HEK293 (cell line): ENCODE measurements at regions not wholly inside any gene's neighbourhood (a gene's known extent, or its start where the extent isn't known, plus 50 kb on each side); places are given as distances from the start of the nearest gene placed in this dataset.

Experiments used
- CTCF ChIA-PET: fragments of 350-600 bp; formaldehyde crosslinking; extraction: SDS; loops from one replicate; lab custom pipeline; 2021; ENCODE audit warnings: antibody characterized with exemption; lab: Yijun Ruan, JAX
- POLR2A ChIA-PET: fragments of 300-600 bp; formaldehyde crosslinking; extraction: SDS; loops from one replicate; lab custom pipeline; 2020; ENCODE audit warnings: antibody characterized with exemption, inconsistent platforms; lab: Yijun Ruan, JAX
- H3K27ac ChIP-seq: fragments of 200-500 bp; sonication (Bioruptor generic); 2 replicates; pipeline ENCODE4 v1.5.1; 2014; ENCODE audit warnings: low read depth, low read length, control low read depth, inconsistent platforms; ENCODE audit errors: extremely low read depth
- H3K36me3 ChIP-seq, 2 experiments: fragments of 200-500 bp in 1 of 2; sonication (Bioruptor generic) in 1 of 2; 1 replicate in 1 of 2; 2 replicates in 1 of 2; pipeline ENCODE4 v1.5.1; 2014 to 2017; ENCODE audit warnings: inconsistent platforms in 2 of 2, low read length in 2 of 2; ENCODE audit not compliant: control insufficient read depth in 2 of 2, insufficient read depth in 1 of 2
- H3K4me1 ChIP-seq: fragments of 200-500 bp; sonication (Bioruptor generic); 2 replicates; pipeline ENCODE4 v1.5.1; 2014; ENCODE audit warnings: mild to moderate bottlenecking, low read length, inconsistent platforms; ENCODE audit not compliant: control insufficient read depth, insufficient read depth
- H3K4me3 ChIP-seq: 2 replicates; pipeline ENCODE4 v1.5.1; 2011; ENCODE audit warnings: low read depth, mild to moderate bottlenecking, control low read depth, low read length, moderate library complexity
- H3K9me3 ChIP-seq: fragments of 200-500 bp; sonication (Bioruptor generic); 2 replicates; pipeline ENCODE4 v1.5.1; 2014; ENCODE audit warnings: low read depth, low read length, inconsistent platforms; ENCODE audit not compliant: control insufficient read depth, insufficient read depth
- CTCF ChIP-seq: fragments of 450-650 bp; formaldehyde crosslinking; IDR thresholded peaks from 2 replicates; pipeline ENCODE4 v1.5.1; 2016; ENCODE audit warnings: missing biosample characterization, missing genetic modification characterization
- FEZF1 ChIP-seq: fragments of 450-650 bp; formaldehyde crosslinking; IDR thresholded peaks from 2 replicates; pipeline ENCODE4 v1.5.1; 2016; ENCODE audit warnings: missing biosample characterization, missing genetic modification characterization
- INSM2 ChIP-seq: fragments of 450-650 bp; formaldehyde crosslinking; IDR thresholded peaks from 2 replicates; pipeline ENCODE4 v1.5.1; 2016; ENCODE audit warnings: missing biosample characterization, missing genetic modification characterization
- PATZ1 ChIP-seq: fragments of 450-650 bp; formaldehyde crosslinking; IDR thresholded peaks from 2 replicates; pipeline ENCODE4 v1.5.1; 2016; ENCODE audit warnings: missing biosample characterization, missing genetic modification characterization
- TRIM28 ChIP-seq: IDR thresholded peaks from 2 replicates; pipeline ENCODE4 v1.6.1; 2011; ENCODE audit warnings: low read length, control low read depth, borderline replicate concordance
- ZBTB10 ChIP-seq: fragments of 450-650 bp; formaldehyde crosslinking; IDR thresholded peaks from 2 replicates; pipeline ENCODE4 v1.5.1; 2016; ENCODE audit warnings: missing biosample characterization, missing genetic modification characterization
- ZBTB11 ChIP-seq: fragments of 450-650 bp; formaldehyde crosslinking; conservative IDR thresholded peaks from 2 replicates; pipeline ENCODE4 v1.5.1; 2016; ENCODE audit warnings: low read depth, missing biosample characterization, missing genetic modification characterization
- ZBTB44 ChIP-seq: fragments of 450-650 bp; IDR thresholded peaks from 2 replicates; pipeline ENCODE4 v1.5.1; 2018; ENCODE audit warnings: missing biosample characterization, mild to moderate bottlenecking, missing genetic modification characterization
- ZFHX2 ChIP-seq: fragments of 450-650 bp; formaldehyde crosslinking; conservative IDR thresholded peaks from 2 replicates; pipeline ENCODE4 v1.5.1; 2016; ENCODE audit warnings: missing biosample characterization, missing genetic modification characterization
- ZFP41 ChIP-seq: fragments of 450-650 bp; formaldehyde crosslinking; IDR thresholded peaks from 2 replicates; pipeline ENCODE4 v1.5.1; 2016; ENCODE audit warnings: missing biosample characterization, missing genetic modification characterization, borderline replicate concordance
- ZNF239 ChIP-seq: fragments of 450-650 bp; formaldehyde crosslinking; IDR thresholded peaks from 2 replicates; pipeline ENCODE4 v1.5.1; 2016; ENCODE audit warnings: missing biosample characterization, missing genetic modification characterization
- ZNF324 ChIP-seq: fragments of 450-650 bp; formaldehyde crosslinking; IDR thresholded peaks from 2 replicates; pipeline ENCODE4 v1.5.1; 2016; ENCODE audit warnings: missing biosample characterization, missing genetic modification characterization
- ZNF580 ChIP-seq: fragments of 450-650 bp; formaldehyde crosslinking; IDR thresholded peaks from 2 replicates; pipeline ENCODE4 v1.5.1; 2016; ENCODE audit warnings: missing biosample characterization, missing genetic modification characterization
- ZNF626 ChIP-seq: fragments of 450-650 bp; sonication (Bioruptor Pico); formaldehyde crosslinking; IDR thresholded peaks from 2 replicates; pipeline ENCODE4 v1.5.1; 2018; ENCODE audit warnings: missing biosample characterization, missing genetic modification characterization, inconsistent platforms
- ZSCAN30 ChIP-seq: fragments of 450-650 bp; IDR thresholded peaks from 2 replicates; pipeline ENCODE4 v1.5.1; 2018; ENCODE audit warnings: missing biosample characterization, mild to moderate bottlenecking, missing genetic modification characterization, moderate library complexity

GRCh38 chr3:72214066-72214951, 429.4 kb upstream of the PROK2 start:
- H3K36me3 ChIP-seq, result no peaks in the 10 kb centered on the region
- H3K4me3 ChIP-seq, result no peak overlapping the region
- ChIA-PET CTCF (no interaction called here), POLR2A (no interaction called here)
- no peaks in the 10 kb centered on the region for H3K4me1 ChIP-seq
- no peak for TF ChIP-seq ZBTB11 (tag by site-specific recombination)
- TF ChIP-seq ZBTB44 (tag by site-specific recombination), result no peak
- TF ChIP-seq ZFHX2 (tag by site-specific recombination), result peak; percentile 40; the same call in 1 of the 2 replicates
- no peak for TF ChIP-seq TRIM28
- no peaks in the 10 kb centered on the region for H3K9me3 ChIP-seq
- no peak overlapping the region for H3K27ac ChIP-seq

- Histone ChIP-seq H3K4me1 (no peaks in the 10 kb centered on the region), H3K9me3 (no peaks in the 10 kb centered on the region), H3K27ac (no peak overlapping the region), H3K36me3 (no peaks in the 10 kb centered on the region), H3K4me3 (no peak overlapping the region)
- POLR2A ChIA-PET, result no interaction called here
- no peak for TF ChIP-seq ZNF324 (tag by site-specific recombination)
- no peak for TF ChIP-seq CTCF (tag by site-specific recombination)
- TF ChIP-seq ZBTB10 (tag by site-specific recombination), result no peak
- TF ChIP-seq FEZF1, result no peak
- TF ChIP-seq ZNF580, result no peak
- no peak for TF ChIP-seq ZNF239 (tag by site-specific recombination)
- TF ChIP-seq PATZ1 (tag by site-specific recombination), result no peak
- TF ChIP-seq ZNF626, result no peak
- TF ChIP-seq INSM2 (tag by site-specific recombination), result no peak
- no peak for TF ChIP-seq ZFP41 (tag by site-specific recombination)
- TF ChIP-seq ZSCAN30 (tag by site-specific recombination), result no peak
- CTCF ChIA-PET, result no interaction called here
Measured at GRCh38 chr3:72213296-72214065, 428.5 kb upstream of the PROK2 start.
